ENCODE measurements at regions not wholly inside any gene's neighbourhood (a gene's known extent, or its start where the extent isn't known, plus 50 kb on each side); places are given as distances from the start of the nearest gene placed in this dataset.

GRCh38 chr12:17335487-17335886, 729.5 kb upstream of the LMO3 start:
- 87 to 91% (median 87%) methylated on average over 3 of the region's 3 CpGs for WGBS, 5 donors
- Histone ChIP-seq H3K27ac (no peak overlapping the region), H3K4me1 (no peaks in the 10 kb centered on the region), H3K9me3 (peaks cover 0 to 22% (median 10%) of the 10 kb centered on the region in 8 donors), H3K36me3 (no peaks in the 10 kb centered on the region), H3K27me3 (replicated peaks in 1 of 7) (no peaks in the 10 kb centered on the region), H3K4me3 (no peak overlapping the region)
- intact Hi-C loops (cut with DNase I; ENCODE audit: low total_unique reads): no loop called here
- TF ChIP-seq CTCF (IDR thresholded peaks at IDR 0.05 in 8 of 11, conservative IDR thresholded peaks at IDR 0.05 in 3 of 11) (no peak), POLR2AphosphoS5 (IDR thresholded peaks at IDR 0.05) (no peak), POLR2A (IDR thresholded peaks at IDR 0.05) (no peak)
- no peak for DNase-seq

DNA sequence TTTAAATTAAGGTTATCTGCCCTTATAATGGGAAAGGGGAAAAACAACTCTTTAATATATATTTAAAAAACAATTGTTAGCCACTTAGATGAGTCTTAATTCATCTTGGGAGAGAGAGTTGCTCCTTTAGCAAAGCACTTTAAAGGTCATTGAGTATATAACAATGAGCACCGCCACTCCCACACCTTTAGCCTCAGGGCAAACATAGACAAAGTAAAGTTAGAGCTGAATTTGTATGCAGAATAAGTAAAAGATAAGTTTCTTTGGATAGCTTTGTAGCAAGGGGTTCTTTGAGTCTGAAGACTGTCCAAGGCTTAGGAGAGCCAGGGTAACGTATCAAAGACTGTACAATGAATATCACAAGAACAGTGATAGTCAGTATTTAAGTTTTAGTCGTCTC, 728.8 kb upstream of the LMO3 start:
- H3K27me3 ChIP-seq (replicated peaks in 1 of 7): no peaks in the 10 kb centered on the region
- no peak overlapping the region for H3K27ac ChIP-seq
- H3K36me3 ChIP-seq: no peaks in the 10 kb centered on the region
- 68 to 78% (median 69%) methylated on average over 3 of the region's 3 CpGs for WGBS, 5 donors
- intact Hi-C loops (cut with DNase I; ENCODE audit: low total_unique reads): no loop called here
- H3K4me1 ChIP-seq: no peaks in the 10 kb centered on the region
- TF ChIP-seq POLR2AphosphoS5 (IDR thresholded peaks at IDR 0.05): no peak
- TF ChIP-seq POLR2A (IDR thresholded peaks at IDR 0.05): no peak
- TF ChIP-seq CTCF (IDR thresholded peaks at IDR 0.05 in 8 of 11, conservative IDR thresholded peaks at IDR 0.05 in 3 of 11): no peak
- DNase-seq: no peak
- H3K9me3 ChIP-seq: peaks cover 0 to 17% (median 6%) of the 10 kb centered on the region in 8 donors
- no peak overlapping the region for H3K4me3 ChIP-seq

- intact Hi-C loops (cut with DNase I; ENCODE audit: low total_unique reads): no loop called here
- 82 to 91% (median 83%) methylated on average over 3 of the region's 3 CpGs for WGBS, 5 donors
Observed at GRCh38 chr12:17333287-17333686, 727.3 kb upstream of the LMO3 start.

DNA sequence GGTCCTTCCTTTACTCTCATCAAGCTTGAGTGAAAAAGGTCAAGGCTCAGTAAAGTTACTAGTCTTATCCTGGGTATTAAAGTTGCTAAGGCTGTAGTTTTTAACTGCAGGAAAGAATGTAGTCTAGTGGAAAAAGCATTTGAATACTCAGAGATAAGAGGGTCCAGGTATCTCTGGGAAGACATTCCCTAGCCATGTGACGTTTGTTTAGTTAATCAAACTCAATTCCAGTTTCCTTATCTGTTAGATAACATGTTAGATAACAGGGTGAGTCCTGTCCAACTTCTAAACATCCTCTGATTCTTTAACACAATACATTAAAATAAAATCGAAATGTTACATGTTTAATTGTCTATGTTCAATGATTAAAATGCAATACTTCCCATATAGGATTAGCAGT, 720.7 kb upstream of the LMO3 start:
- Histone ChIP-seq H3K4me3 (no peak overlapping the region), H3K36me3 (no peaks in the 10 kb centered on the region), H3K9me3 (peaks cover 0 to 18% (median 7%) of the 10 kb centered on the region in 8 donors), H3K27me3 (replicated peaks in 1 of 7) (no peaks in the 10 kb centered on the region), H3K27ac (no peak overlapping the region), H3K4me1 (no peaks in the 10 kb centered on the region)
- 33 to 49% (median 36%) methylated on average over 2 of the region's 2 CpGs for WGBS, 5 donors
- TF ChIP-seq CTCF (IDR thresholded peaks at IDR 0.05 in 8 of 11, conservative IDR thresholded peaks at IDR 0.05 in 3 of 11) (no peak), POLR2A (IDR thresholded peaks at IDR 0.05) (no peak), POLR2AphosphoS5 (IDR thresholded peaks at IDR 0.05) (no peak)
- intact Hi-C loops (cut with DNase I; ENCODE audit: low total_unique reads): no loop called here
- no peak for DNase-seq

More at GRCh38 chr12:17333287-17333686, 727.3 kb upstream of the LMO3 start:
- TF ChIP-seq POLR2AphosphoS5 (IDR thresholded peaks at IDR 0.05): no peak
- no peak for TF ChIP-seq POLR2A (IDR thresholded peaks at IDR 0.05)
- TF ChIP-seq CTCF (IDR thresholded peaks at IDR 0.05 in 8 of 11, conservative IDR thresholded peaks at IDR 0.05 in 3 of 11): no peak
- H3K36me3 ChIP-seq: no peaks in the 10 kb centered on the region
- no peak for DNase-seq
- no peak overlapping the region for H3K4me3 ChIP-seq
- H3K27me3 ChIP-seq (replicated peaks in 1 of 7): no peaks in the 10 kb centered on the region
- no peaks in the 10 kb centered on the region for H3K4me1 ChIP-seq
- peaks cover 0 to 7% (median 0%) of the 10 kb centered on the region in 8 donors for H3K9me3 ChIP-seq
- H3K27ac ChIP-seq: no peak overlapping the region

Measured in spleen (tissue), 11 donors.